Neural cell (in vitro differentiated cells): ENCODE measurements at regions not wholly inside any gene's neighbourhood (a gene's known extent, or its start where the extent isn't known, plus 50 kb on each side); places are given as distances from the start of the nearest gene placed in this dataset.

ENCODE experiments used
- MXI1 ChIP-seq: fragments of 450-650 bp; conservative IDR thresholded peaks from 2 replicates; pipeline ENCODE4 v1.6.1; 2014; ENCODE audit warnings: antibody characterized with exemption, mild to moderate bottlenecking; ENCODE audit not compliant: poor library complexity, severe bottlenecking
- POLR2AphosphoS5 ChIP-seq: IDR thresholded peaks from 2 replicates; pipeline ENCODE4 v1.6.1; 2012
- TAF1 ChIP-seq: IDR thresholded peaks from 2 replicates; pipeline ENCODE4 v1.6.1; 2012; ENCODE audit warnings: low read depth
- TF ChIP-seq, protein P1 (sequence below): fragments of 450-650 bp; IDR thresholded peaks from 2 replicates; pipeline ENCODE4 v1.5.1; 2014; ENCODE audit warnings: antibody characterized with exemption, mild to moderate bottlenecking, moderate library complexity; ENCODE audit not compliant: poor library complexity, severe bottlenecking

GRCh38 chr11:98130117-98130625 lies 890.6 kb upstream of the CNTN5 start:
- TF ChIP-seq MXI1 = no peak
- TF ChIP-seq, protein P1, sequence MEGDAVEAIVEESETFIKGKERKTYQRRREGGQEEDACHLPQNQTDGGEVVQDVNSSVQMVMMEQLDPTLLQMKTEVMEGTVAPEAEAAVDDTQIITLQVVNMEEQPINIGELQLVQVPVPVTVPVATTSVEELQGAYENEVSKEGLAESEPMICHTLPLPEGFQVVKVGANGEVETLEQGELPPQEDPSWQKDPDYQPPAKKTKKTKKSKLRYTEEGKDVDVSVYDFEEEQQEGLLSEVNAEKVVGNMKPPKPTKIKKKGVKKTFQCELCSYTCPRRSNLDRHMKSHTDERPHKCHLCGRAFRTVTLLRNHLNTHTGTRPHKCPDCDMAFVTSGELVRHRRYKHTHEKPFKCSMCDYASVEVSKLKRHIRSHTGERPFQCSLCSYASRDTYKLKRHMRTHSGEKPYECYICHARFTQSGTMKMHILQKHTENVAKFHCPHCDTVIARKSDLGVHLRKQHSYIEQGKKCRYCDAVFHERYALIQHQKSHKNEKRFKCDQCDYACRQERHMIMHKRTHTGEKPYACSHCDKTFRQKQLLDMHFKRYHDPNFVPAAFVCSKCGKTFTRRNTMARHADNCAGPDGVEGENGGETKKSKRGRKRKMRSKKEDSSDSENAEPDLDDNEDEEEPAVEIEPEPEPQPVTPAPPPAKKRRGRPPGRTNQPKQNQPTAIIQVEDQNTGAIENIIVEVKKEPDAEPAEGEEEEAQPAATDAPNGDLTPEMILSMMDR = no peak
- TF ChIP-seq POLR2AphosphoS5 = no peak
- TF ChIP-seq TAF1 = no peak
